ENCODE measurements at regions not wholly inside any gene's neighbourhood (a gene's known extent, or its start where the extent isn't known, plus 50 kb on each side); places are given as distances from the start of the nearest gene placed in this dataset.

DNA sequence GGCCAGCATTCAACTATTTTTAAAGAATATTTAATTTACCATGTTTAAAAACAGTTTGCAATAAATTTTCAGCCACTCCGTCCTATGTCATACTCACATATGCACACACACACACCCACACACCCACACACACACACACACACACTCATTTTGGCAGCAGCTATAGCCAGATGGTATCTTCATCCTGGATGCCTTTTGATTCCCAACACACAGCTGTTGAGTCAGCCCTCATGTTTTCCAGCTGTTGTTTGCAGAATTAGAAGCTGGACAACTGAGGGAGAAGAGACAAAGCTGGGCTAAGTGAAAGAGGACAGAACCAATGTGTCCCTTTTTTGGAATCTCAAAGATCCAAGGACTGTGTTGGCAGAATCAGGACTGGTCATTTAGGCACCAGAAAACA, 80.0 kb upstream of the EGLN3 start:
- H3K27me3 Mint-ChIP-seq, result peaks cover 8% of the 10 kb centered on the region
- H3K79me2 ChIP-seq (ENCODE audit: control insufficient read depth, insufficient read depth, low read length), result no peaks in the 10 kb centered on the region
- no peak overlapping the region for H3K4me2 ChIP-seq (replicated peaks; ENCODE audit: low read depth, low read length, poor library complexity, severe bottlenecking)
- no peak overlapping the region for H3K4me3 Mint-ChIP-seq
- H3K9me3 Mint-ChIP-seq (ENCODE audit: insufficient read depth), result no peaks in the 10 kb centered on the region
- H3K27me3 ChIP-seq (replicated peaks in 1 of 4; ENCODE audit: control extremely low read depth in 1 of 4, control insufficient read depth in 3 of 4, insufficient read depth in 4 of 4, low read length in 3 of 4), result no peaks in the 10 kb centered on the region
- ATAC-seq (ENCODE audit: low read depth) (no peak), DNase-seq (no peak)
- no peak overlapping the region for H3K27ac Mint-ChIP-seq
- H3K4me1 ChIP-seq (ENCODE audit: control insufficient read depth in 2 of 2, insufficient read depth in 2 of 2, low read length in 2 of 2), result no peaks in the 10 kb centered on the region
- WGBS (ENCODE audit: insufficient coverage), result 100% methylated on average over 1 of the region's 1 CpG
- no peak overlapping the region for H2AFZ ChIP-seq (ENCODE audit: insufficient read depth, low read depth, low read length, poor library complexity, severe bottlenecking)
- H3K4me1 Mint-ChIP-seq, result no peaks in the 10 kb centered on the region
- no peak overlapping the region for H3K27ac ChIP-seq (ENCODE audit: low read length in 2 of 2)
- no peak overlapping the region for H3K9ac ChIP-seq (ENCODE audit: low read length)
- H3K4me3 ChIP-seq (ENCODE audit: control extremely low read depth in 1 of 5, extremely low read depth in 1 of 5, insufficient read depth in 1 of 5, low read depth in 2 of 5, low read length in 4 of 5), result no peak overlapping the region
- no peaks in the 10 kb centered on the region for H3K36me3 ChIP-seq (replicated peaks in 1 of 2; ENCODE audit: control extremely low read depth in 1 of 2, control insufficient read depth in 1 of 2, extremely low read depth in 1 of 2, insufficient read depth in 2 of 2, low read length in 1 of 2)
- intact Hi-C loops (cut with micrococcal nuclease), result no loop called here
- H3K9me3 ChIP-seq (ENCODE audit: control extremely low read depth in 1 of 3, control insufficient read depth in 2 of 3, insufficient read depth in 1 of 3, low read length in 2 of 3), result peaks cover 0 to 3% (median 0%) of the 10 kb centered on the region in 3 donors
- POLR2A ChIA-PET, result no interaction called here
- H4K20me1 ChIP-seq (ENCODE audit: control insufficient read depth, insufficient read depth, low read length, poor library complexity, severe bottlenecking), result no peaks in the 10 kb centered on the region
- CTCF ChIA-PET, result no interaction called here
- TF ChIP-seq, protein P1, sequence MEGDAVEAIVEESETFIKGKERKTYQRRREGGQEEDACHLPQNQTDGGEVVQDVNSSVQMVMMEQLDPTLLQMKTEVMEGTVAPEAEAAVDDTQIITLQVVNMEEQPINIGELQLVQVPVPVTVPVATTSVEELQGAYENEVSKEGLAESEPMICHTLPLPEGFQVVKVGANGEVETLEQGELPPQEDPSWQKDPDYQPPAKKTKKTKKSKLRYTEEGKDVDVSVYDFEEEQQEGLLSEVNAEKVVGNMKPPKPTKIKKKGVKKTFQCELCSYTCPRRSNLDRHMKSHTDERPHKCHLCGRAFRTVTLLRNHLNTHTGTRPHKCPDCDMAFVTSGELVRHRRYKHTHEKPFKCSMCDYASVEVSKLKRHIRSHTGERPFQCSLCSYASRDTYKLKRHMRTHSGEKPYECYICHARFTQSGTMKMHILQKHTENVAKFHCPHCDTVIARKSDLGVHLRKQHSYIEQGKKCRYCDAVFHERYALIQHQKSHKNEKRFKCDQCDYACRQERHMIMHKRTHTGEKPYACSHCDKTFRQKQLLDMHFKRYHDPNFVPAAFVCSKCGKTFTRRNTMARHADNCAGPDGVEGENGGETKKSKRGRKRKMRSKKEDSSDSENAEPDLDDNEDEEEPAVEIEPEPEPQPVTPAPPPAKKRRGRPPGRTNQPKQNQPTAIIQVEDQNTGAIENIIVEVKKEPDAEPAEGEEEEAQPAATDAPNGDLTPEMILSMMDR (IDR thresholded peaks at IDR 0.05), result no peak
- TF ChIP-seq EZH2 (IDR thresholded peaks at IDR 0.05; ENCODE audit: borderline replicate concordance, insufficient read depth, low read depth, low read length, poor library complexity, severe bottlenecking), result no peak

GRCh38 chr14:34029921-34030334, 79.1 kb upstream of the EGLN3 start:
- Histone ChIP-seq H3K79me2 (ENCODE audit: control insufficient read depth, insufficient read depth, low read length) (no peaks in the 10 kb centered on the region), H3K27ac (ENCODE audit: low read length in 2 of 2) (no peak overlapping the region), H3K4me2 (replicated peaks; ENCODE audit: low read depth, low read length, poor library complexity, severe bottlenecking) (no peak overlapping the region), H3K36me3 (replicated peaks in 1 of 2; ENCODE audit: control extremely low read depth in 1 of 2, control insufficient read depth in 1 of 2, extremely low read depth in 1 of 2, insufficient read depth in 2 of 2, low read length in 1 of 2) (no peaks in the 10 kb centered on the region), H3K4me1 (ENCODE audit: control insufficient read depth in 2 of 2, insufficient read depth in 2 of 2, low read length in 2 of 2) (no peaks in the 10 kb centered on the region), H3K9me3 (ENCODE audit: control extremely low read depth in 1 of 3, control insufficient read depth in 2 of 3, insufficient read depth in 1 of 3, low read length in 2 of 3) (peaks cover 0 to 3% (median 0%) of the 10 kb centered on the region in 3 donors), H3K4me3 (ENCODE audit: control extremely low read depth in 1 of 5, extremely low read depth in 1 of 5, insufficient read depth in 1 of 5, low read depth in 2 of 5, low read length in 4 of 5) (no peak overlapping the region), H3K27me3 (replicated peaks in 1 of 4; ENCODE audit: control extremely low read depth in 1 of 4, control insufficient read depth in 3 of 4, insufficient read depth in 4 of 4, low read length in 3 of 4) (no peaks in the 10 kb centered on the region), H3K9ac (ENCODE audit: low read length) (no peak overlapping the region), H2AFZ (ENCODE audit: insufficient read depth, low read depth, low read length, poor library complexity, severe bottlenecking) (no peak overlapping the region), H4K20me1 (ENCODE audit: control insufficient read depth, insufficient read depth, low read length, poor library complexity, severe bottlenecking) (no peaks in the 10 kb centered on the region)
- no peaks in the 10 kb centered on the region for H3K9me3 Mint-ChIP-seq (ENCODE audit: insufficient read depth)
- DNase-seq (no peak), ATAC-seq (ENCODE audit: low read depth) (no peak)
- whole genome bisulfite sequencing (ENCODE audit: insufficient coverage), result 90% methylated on average over 5 of the region's 6 CpGs
- ChIA-PET POLR2A (no interaction called here), CTCF (no interaction called here)
- H3K4me3 Mint-ChIP-seq, result no peak overlapping the region
- intact Hi-C loops (cut with micrococcal nuclease), result no loop called here
- TF ChIP-seq, protein P1 (IDR thresholded peaks at IDR 0.05), result no peak
- no peak for TF ChIP-seq EZH2 (IDR thresholded peaks at IDR 0.05; ENCODE audit: borderline replicate concordance, insufficient read depth, low read depth, low read length, poor library complexity, severe bottlenecking)
- H3K27me3 Mint-ChIP-seq, result peaks cover 8% of the 10 kb centered on the region
- no peaks in the 10 kb centered on the region for H3K4me1 Mint-ChIP-seq
- H3K27ac Mint-ChIP-seq, result no peak overlapping the region
